Stimulated activated CD4-positive, alpha-beta T cell treated with anti-CD3 and anti-CD28 coated beads, Interleukin-12 subunit alpha, Interleukin-12 subunit beta, amount 100 ng/mL, for 4 hours (primary cell): ENCODE measurements at regions not wholly inside any gene's neighbourhood (a gene's known extent, or its start where the extent isn't known, plus 50 kb on each side); places are given as distances from the start of the nearest gene placed in this dataset.

Source experiments
- DNase-seq: peaks from one replicate; pipeline ENCODE4 v3.0.0-alpha.2; 2020

- no peak for DNase-seq
These were observed 208.0 kb upstream of the DMRT1 start for GRCh38 chr9:633461-633860.

- no peak for DNase-seq
These were observed 204.4 kb upstream of the DMRT1 start for GRCh38 chr9:636931-637591.

GRCh38 chr9:638152-638551 is 203.3 kb upstream of the DMRT1 start:
- DNase-seq, result no peak

GRCh38 chr9:642014-642413 is 199.5 kb upstream of the DMRT1 start:
- DNase-seq, result no peak

GRCh38 chr9:643966-644365 is 197.5 kb upstream of the DMRT1 start:
- DNase-seq, result no peak

- DNase-seq, result no peak
These were observed 194.0 kb upstream of the DMRT1 start for GRCh38 chr9:647522-647921.

GRCh38 chr9:649128-650074 is 192.1 kb upstream of the DMRT1 start:
- DNase-seq, result no peak

GRCh38 chr9:650362-650761 is 191.1 kb upstream of the DMRT1 start:
- no peak for DNase-seq

- no peak for DNase-seq
These were observed 190.1 kb upstream of the DMRT1 start for GRCh38 chr9:651371-651770.

- DNase-seq, result no peak
These were observed 188.6 kb upstream of the DMRT1 start for GRCh38 chr9:652914-653313.

GRCh38 chr9:653421-653820 is 188.1 kb upstream of the DMRT1 start:
- DNase-seq, result no peak

- no peak for DNase-seq
These were observed 187.6 kb upstream of the DMRT1 start for GRCh38 chr9:653856-654387.

GRCh38 chr9:655875-656274 is 185.6 kb upstream of the DMRT1 start:
- no peak for DNase-seq

GRCh38 chr9:656926-657568 is 184.4 kb upstream of the DMRT1 start:
- DNase-seq, result no peak

GRCh38 chr9:659286-659685 is 182.2 kb upstream of the DMRT1 start:
- DNase-seq, result no peak

GRCh38 chr9:660227-660626 is 181.3 kb upstream of the DMRT1 start:
- DNase-seq, result no peak

GRCh38 chr9:663541-663940 is 178.0 kb upstream of the DMRT1 start:
- DNase-seq, result no peak

GRCh38 chr9:665296-665695 is 176.2 kb upstream of the DMRT1 start:
- no peak for DNase-seq

GRCh38 chr9:671997-672396 is 169.5 kb upstream of the DMRT1 start:
- DNase-seq, result no peak

GRCh38 chr9:672851-673250 is 168.6 kb upstream of the DMRT1 start:
- no peak for DNase-seq

- no peak for DNase-seq
These were observed 168.1 kb upstream of the DMRT1 start for GRCh38 chr9:673264-673965.

- no peak for DNase-seq
These were observed 167.5 kb upstream of the DMRT1 start for GRCh38 chr9:673966-674526.
